Endodermal cell (in vitro differentiated cells): ENCODE measurements at regions not wholly inside any gene's neighbourhood (a gene's known extent, or its start where the extent isn't known, plus 50 kb on each side); places are given as distances from the start of the nearest gene placed in this dataset.

Source experiments
- DNase-seq: peaks from one replicate; pipeline ENCODE4 v3.0.0-alpha.2; 2017
- H3K27ac ChIP-seq: 2 replicates; pipeline ENCODE4 v1.5.1; 2013; ENCODE audit warnings: mild to moderate bottlenecking, low read depth, low read length, moderate library complexity
- H3K27me3 ChIP-seq: 2 replicates; pipeline ENCODE4 v1.6.1; 2013; ENCODE audit warnings: mild to moderate bottlenecking, low read length, moderate library complexity; ENCODE audit not compliant: insufficient read depth, control insufficient read depth, poor library complexity, severe bottlenecking
- H3K36me3 ChIP-seq: 2 replicates; pipeline ENCODE4 v1.7.0; 2013; ENCODE audit warnings: mild to moderate bottlenecking, low read length, moderate library complexity; ENCODE audit not compliant: control insufficient read depth, insufficient read depth
- H3K4me1 ChIP-seq: one replicate; pipeline ENCODE4 v1.7.0; 2013; ENCODE audit warnings: low read length; ENCODE audit not compliant: control insufficient read depth, insufficient read depth
- H3K4me3 ChIP-seq: 2 replicates; pipeline ENCODE4 v1.5.1; 2013; ENCODE audit warnings: mild to moderate bottlenecking, low read length, moderate library complexity
- H3K9ac ChIP-seq: 2 replicates; pipeline ENCODE4 v1.6.1; 2013; ENCODE audit warnings: mild to moderate bottlenecking, low read length, moderate library complexity; ENCODE audit not compliant: poor library complexity, severe bottlenecking; ENCODE audit errors: extremely low read depth
- H3K9me3 ChIP-seq: 2 replicates; pipeline ENCODE4 v1.6.1; 2013; ENCODE audit warnings: mild to moderate bottlenecking, low read length, moderate library complexity; ENCODE audit not compliant: control insufficient read depth
- H3K27ac Mint-ChIP-seq: 2 replicates; pipeline ENCODE4 v1.8.0; 2020; ENCODE audit warnings: mixed read lengths
- H3K27me3 Mint-ChIP-seq: 2 replicates; pipeline ENCODE4 v1.8.0; 2021; ENCODE audit warnings: mild to moderate bottlenecking, mixed read lengths; ENCODE audit not compliant: insufficient read depth
- H3K36me3 Mint-ChIP-seq: 2 replicates; pipeline ENCODE4 v1.8.0; 2020; ENCODE audit warnings: low read depth, mixed read lengths
- H3K4me1 Mint-ChIP-seq: 2 replicates; pipeline ENCODE4 v1.8.0; 2020; ENCODE audit warnings: mixed read lengths
- H3K4me3 Mint-ChIP-seq: 2 replicates; pipeline ENCODE4 v1.8.0; 2020; ENCODE audit warnings: mild to moderate bottlenecking, moderate library complexity, mixed read lengths
- H3K9me3 Mint-ChIP-seq: 2 replicates; pipeline ENCODE4 v1.8.0; 2020; ENCODE audit warnings: mild to moderate bottlenecking, mixed read lengths
- WGBS, 2 experiments: methylation state at CpG; one replicate each; pipeline versions ENCODE4 v1.1.5 to v1.1.7; 2013; ENCODE audit warnings: missing lambda C conversion rate in 2 of 2, mixed read lengths in 1 of 2; ENCODE audit not compliant: insufficient coverage in 1 of 2, insufficient read length in 1 of 2; 5-methylcytosine and 5-hydroxymethylcytosine counted together
- TF ChIP-seq, protein P1 (sequence below): fragments of 200-600 bp; sonication (generic); conservative IDR thresholded peaks from 2 replicates; pipeline ENCODE4 v1.5.0; 2021; ENCODE audit warnings: antibody characterized with exemption, mild to moderate bottlenecking

GRCh38 chr15:77549576-77550288 lies 83.0 kb downstream of the LINGO1 start:
- H3K9ac ChIP-seq = no peak overlapping the region
- no peak for DNase-seq
- Mint-ChIP-seq H3K27ac (no peak overlapping the region), H3K27me3 (peaks cover 25% of the 10 kb centered on the region), H3K9me3 (no peaks in the 10 kb centered on the region), H3K4me3 (no peak overlapping the region), H3K4me1 (peaks cover 10% of the 10 kb centered on the region), H3K36me3 (no peaks in the 10 kb centered on the region)
- H3K4me1 ChIP-seq = peaks cover 2% of the 10 kb centered on the region
- no peak overlapping the region for H3K4me3 ChIP-seq
- H3K27ac ChIP-seq = no peak overlapping the region
- WGBS, 2 experiments = 60 to 85% methylated on average over 1 to 5 of the region's 5 CpGs
- TF ChIP-seq, protein P1, sequence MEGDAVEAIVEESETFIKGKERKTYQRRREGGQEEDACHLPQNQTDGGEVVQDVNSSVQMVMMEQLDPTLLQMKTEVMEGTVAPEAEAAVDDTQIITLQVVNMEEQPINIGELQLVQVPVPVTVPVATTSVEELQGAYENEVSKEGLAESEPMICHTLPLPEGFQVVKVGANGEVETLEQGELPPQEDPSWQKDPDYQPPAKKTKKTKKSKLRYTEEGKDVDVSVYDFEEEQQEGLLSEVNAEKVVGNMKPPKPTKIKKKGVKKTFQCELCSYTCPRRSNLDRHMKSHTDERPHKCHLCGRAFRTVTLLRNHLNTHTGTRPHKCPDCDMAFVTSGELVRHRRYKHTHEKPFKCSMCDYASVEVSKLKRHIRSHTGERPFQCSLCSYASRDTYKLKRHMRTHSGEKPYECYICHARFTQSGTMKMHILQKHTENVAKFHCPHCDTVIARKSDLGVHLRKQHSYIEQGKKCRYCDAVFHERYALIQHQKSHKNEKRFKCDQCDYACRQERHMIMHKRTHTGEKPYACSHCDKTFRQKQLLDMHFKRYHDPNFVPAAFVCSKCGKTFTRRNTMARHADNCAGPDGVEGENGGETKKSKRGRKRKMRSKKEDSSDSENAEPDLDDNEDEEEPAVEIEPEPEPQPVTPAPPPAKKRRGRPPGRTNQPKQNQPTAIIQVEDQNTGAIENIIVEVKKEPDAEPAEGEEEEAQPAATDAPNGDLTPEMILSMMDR = no peak
- H3K36me3 ChIP-seq = no peaks in the 10 kb centered on the region
- peaks cover 8% of the 10 kb centered on the region for H3K27me3 ChIP-seq
- no peaks in the 10 kb centered on the region for H3K9me3 ChIP-seq

DNA sequence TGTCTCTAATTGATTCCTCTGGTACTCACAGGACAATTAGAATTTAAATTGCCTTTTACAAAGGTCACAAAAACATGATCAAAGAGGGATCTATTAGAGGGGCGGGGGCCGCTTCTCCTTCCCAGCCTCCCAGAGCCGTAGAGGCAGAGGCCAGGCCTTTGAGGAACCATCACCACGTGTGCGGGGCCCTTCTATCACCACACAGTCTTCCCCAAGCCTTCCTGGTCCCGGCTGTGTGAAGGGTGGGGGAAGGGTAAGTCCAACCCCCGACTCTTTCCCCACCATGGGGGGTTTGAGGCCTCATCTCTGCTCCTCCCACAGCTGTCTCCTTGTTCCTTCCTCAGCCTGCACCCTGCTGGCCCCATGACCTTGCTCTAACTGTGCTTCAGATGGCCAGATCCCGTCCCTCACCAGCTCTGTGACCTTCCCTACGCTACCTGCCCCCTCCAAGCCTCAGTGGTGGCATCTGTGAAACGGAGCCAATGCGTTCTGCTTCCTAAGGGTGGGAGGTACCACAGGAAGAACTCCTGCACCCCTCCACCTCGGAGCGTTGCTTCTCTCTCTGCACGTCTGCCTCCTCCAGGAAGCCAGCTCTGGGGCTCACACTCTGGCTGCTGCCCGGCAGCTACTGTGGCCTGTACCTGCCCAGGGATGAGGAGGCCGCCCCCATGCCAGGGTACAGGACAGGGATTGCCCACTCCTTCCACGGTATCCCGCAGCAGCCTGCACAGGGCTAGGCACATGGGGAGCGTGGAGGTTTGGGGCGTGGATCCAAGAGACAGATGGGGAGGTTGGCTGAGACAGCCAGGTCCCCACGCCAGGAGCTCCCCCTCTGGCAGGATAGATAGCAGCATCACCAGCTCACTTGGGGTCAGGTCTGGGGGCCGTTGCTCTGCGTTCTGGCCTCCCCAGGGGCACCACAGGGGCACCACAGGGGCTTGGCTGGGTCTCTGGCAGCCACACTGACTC lies 83.8 kb downstream of the LINGO1 start:
- Mint-ChIP-seq H3K4me3 (no peak overlapping the region), H3K27me3 (peaks cover 21% of the 10 kb centered on the region), H3K9me3 (no peaks in the 10 kb centered on the region), H3K4me1 (peaks cover 10% of the 10 kb centered on the region), H3K27ac (no peak overlapping the region), H3K36me3 (no peaks in the 10 kb centered on the region)
- TF ChIP-seq, protein P1 = no peak
- no peak overlapping the region for H3K4me3 ChIP-seq
- peak; percentile 69 for DNase-seq
- 87 to 93% methylated on average over 11 to 20 of the region's 23 CpGs for WGBS, 2 experiments
- H3K9me3 ChIP-seq = no peaks in the 10 kb centered on the region
- no peaks in the 10 kb centered on the region for H3K4me1 ChIP-seq
- H3K27me3 ChIP-seq = peaks cover 17% of the 10 kb centered on the region
- H3K36me3 ChIP-seq = no peaks in the 10 kb centered on the region
- H3K27ac ChIP-seq = no peak overlapping the region
- no peak overlapping the region for H3K9ac ChIP-seq

DNA sequence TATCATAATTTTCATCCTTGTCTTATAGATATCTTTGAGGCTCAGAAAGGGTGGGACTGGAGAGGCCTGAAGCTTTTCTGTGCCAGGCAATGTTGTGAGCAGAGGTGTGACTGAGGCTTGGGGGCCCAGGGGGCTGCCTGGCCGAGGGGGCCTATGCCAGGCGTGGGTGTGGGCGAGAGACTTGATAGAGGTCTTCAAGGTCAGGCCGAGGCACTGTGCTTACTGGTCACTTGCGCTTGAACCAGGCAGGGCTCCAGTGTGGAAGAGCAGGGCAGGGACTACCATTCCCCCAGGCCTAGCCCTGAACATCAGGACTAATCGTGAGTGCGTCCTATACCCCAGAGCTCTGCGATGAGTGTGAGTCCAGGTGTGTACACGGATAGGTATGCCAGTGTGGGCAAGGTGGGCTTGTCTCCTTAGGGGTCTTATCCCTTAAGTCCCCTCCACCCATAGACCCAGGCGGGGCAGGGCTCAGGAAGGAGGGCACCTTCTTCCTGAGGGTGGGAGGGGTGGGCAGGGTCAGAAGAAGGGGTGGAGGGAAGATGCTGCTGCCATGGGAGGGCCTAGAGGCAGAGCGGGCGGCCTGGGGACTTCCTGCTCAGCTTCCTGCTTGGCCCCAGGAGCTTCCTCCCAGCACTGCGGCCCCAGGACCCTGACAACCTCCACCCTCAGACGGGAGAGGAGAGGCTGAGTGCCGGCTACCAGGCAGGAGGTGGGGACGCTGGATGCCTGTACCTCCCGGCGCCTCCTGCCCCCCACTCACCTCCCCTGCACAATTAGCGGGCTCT lies 84.7 kb downstream of the LINGO1 start:
- Histone ChIP-seq H3K27ac (no peak overlapping the region), H3K4me3 (no peak overlapping the region), H3K9me3 (no peaks in the 10 kb centered on the region), H3K36me3 (no peaks in the 10 kb centered on the region), H3K4me1 (no peaks in the 10 kb centered on the region), H3K27me3 (peaks cover 17% of the 10 kb centered on the region), H3K9ac (no peak overlapping the region)
- WGBS, 2 experiments = 83 to 86% methylated on average over 12 to 19 of the region's 19 CpGs
- H3K36me3 Mint-ChIP-seq = no peaks in the 10 kb centered on the region
- peaks cover 10% of the 10 kb centered on the region for H3K4me1 Mint-ChIP-seq
- H3K9me3 Mint-ChIP-seq = no peaks in the 10 kb centered on the region
- DNase-seq = peak; percentile 67
- H3K27me3 Mint-ChIP-seq = peaks cover 20% of the 10 kb centered on the region
- H3K4me3 Mint-ChIP-seq = no peak overlapping the region
- H3K27ac Mint-ChIP-seq = no peak overlapping the region
- TF ChIP-seq, protein P1 = no peak
